ENCODE measurements at regions not wholly inside any gene's neighbourhood (a gene's known extent, or its start where the extent isn't known, plus 50 kb on each side); places are given as distances from the start of the nearest gene placed in this dataset.
A peak's percentile ranks its signal among the peaks of the same experiment; 100 is the strongest.

DNA sequence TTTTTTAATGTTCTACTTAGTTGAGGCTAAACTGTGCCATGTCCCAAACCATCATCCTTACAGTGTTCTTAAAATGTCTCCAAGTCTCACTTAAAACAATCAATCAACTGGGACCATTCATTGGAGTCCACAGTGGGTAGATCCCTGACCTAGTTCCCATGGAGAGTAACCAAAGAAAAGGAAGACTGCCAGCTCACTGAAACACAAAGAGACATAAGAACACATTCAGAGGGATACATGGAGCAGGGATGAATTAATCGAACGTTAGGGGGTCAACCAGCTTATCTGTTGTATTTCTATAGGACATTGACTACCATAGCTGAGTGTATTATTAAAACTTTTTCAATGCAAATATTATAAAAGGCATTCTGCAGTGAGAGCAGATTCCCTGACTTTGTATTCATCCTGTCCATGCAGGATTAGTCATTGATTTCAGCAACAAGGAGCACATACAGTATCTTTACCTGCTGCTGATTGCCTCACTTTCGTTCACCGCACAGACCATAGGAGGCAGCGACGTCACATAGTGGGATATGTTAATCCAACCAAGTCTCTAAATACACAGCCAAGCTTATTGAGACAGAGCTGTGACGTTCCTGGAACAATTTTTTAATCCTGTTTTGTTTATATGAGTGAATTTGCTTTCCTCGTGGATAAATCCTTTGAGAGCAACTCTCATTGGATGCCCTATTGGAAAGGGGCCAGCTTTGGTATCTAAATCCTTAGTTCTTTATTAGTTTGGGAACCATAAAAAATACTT lies 364.9 kb upstream of the RBMS3 start:
- TF ChIP-seq, protein P1, sequence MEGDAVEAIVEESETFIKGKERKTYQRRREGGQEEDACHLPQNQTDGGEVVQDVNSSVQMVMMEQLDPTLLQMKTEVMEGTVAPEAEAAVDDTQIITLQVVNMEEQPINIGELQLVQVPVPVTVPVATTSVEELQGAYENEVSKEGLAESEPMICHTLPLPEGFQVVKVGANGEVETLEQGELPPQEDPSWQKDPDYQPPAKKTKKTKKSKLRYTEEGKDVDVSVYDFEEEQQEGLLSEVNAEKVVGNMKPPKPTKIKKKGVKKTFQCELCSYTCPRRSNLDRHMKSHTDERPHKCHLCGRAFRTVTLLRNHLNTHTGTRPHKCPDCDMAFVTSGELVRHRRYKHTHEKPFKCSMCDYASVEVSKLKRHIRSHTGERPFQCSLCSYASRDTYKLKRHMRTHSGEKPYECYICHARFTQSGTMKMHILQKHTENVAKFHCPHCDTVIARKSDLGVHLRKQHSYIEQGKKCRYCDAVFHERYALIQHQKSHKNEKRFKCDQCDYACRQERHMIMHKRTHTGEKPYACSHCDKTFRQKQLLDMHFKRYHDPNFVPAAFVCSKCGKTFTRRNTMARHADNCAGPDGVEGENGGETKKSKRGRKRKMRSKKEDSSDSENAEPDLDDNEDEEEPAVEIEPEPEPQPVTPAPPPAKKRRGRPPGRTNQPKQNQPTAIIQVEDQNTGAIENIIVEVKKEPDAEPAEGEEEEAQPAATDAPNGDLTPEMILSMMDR (conservative IDR thresholded peaks at IDR 0.05; ENCODE audit: low read depth, low read length): peak; percentile 60
- TF ChIP-seq EZH2 (IDR thresholded peaks at IDR 0.05; ENCODE audit: low read length, unreplicated experiment): no peak
